H9 (cell line): ENCODE measurements at regions not wholly inside any gene's neighbourhood (a gene's known extent, or its start where the extent isn't known, plus 50 kb on each side); places are given as distances from the start of the nearest gene placed in this dataset.

ENCODE experiments used
- DNase-seq: peaks from one replicate; pipeline ENCODE4 v3.0.0-alpha.2; 2017
- H2AFZ ChIP-seq: one replicate; pipeline ENCODE4 v1.6.1; 2013; ENCODE audit warnings: mild to moderate bottlenecking, low read length, control low read depth, moderate library complexity
- H2AK5ac ChIP-seq: 2 replicates; pipeline ENCODE4 v1.6.1; 2013; ENCODE audit warnings: low read length, control low read depth, mixed read lengths; ENCODE audit not compliant: insufficient read length
- H2BK120ac ChIP-seq: one replicate; pipeline ENCODE4 v1.6.1; 2013; ENCODE audit warnings: low read depth, mild to moderate bottlenecking, low read length, control low read depth, inconsistent platforms; ENCODE audit not compliant: poor library complexity, severe bottlenecking
- H2BK12ac ChIP-seq: 2 replicates; pipeline ENCODE4 v1.6.1; 2013; ENCODE audit warnings: low read length, control low read depth, mixed read lengths, low read depth; ENCODE audit not compliant: insufficient read length
- H2BK15ac ChIP-seq: 2 replicates; pipeline ENCODE4 v1.6.1; 2013; ENCODE audit warnings: low read depth, low read length, control low read depth
- H2BK20ac ChIP-seq: one replicate; pipeline ENCODE4 v1.6.1; 2013; ENCODE audit warnings: low read depth, mild to moderate bottlenecking, low read length, control low read depth, inconsistent platforms; ENCODE audit not compliant: poor library complexity, severe bottlenecking
- H2BK5ac ChIP-seq: 2 replicates; pipeline ENCODE4 v1.6.1; 2013; ENCODE audit warnings: low read length, control low read depth, mixed read lengths; ENCODE audit not compliant: insufficient read length
- H3K14ac ChIP-seq: 2 replicates; pipeline ENCODE4 v1.6.1; 2013; ENCODE audit warnings: low read length, control low read depth; ENCODE audit not compliant: insufficient read depth
- H3K18ac ChIP-seq: 2 replicates; pipeline ENCODE4 v1.6.1; 2013; ENCODE audit warnings: low read depth, mild to moderate bottlenecking, mixed read lengths, low read length, control low read depth; ENCODE audit not compliant: insufficient read length
- H3K23ac ChIP-seq: 2 replicates; pipeline ENCODE4 v1.6.1; 2013; ENCODE audit warnings: low read length, control low read depth, mixed read lengths, low read depth; ENCODE audit not compliant: insufficient read length
- H3K23me2 ChIP-seq: 2 replicates; pipeline ENCODE4 v1.6.1; 2013; ENCODE audit warnings: low read depth, mild to moderate bottlenecking, mixed read lengths, low read length, control low read depth; ENCODE audit not compliant: insufficient read length, poor library complexity, severe bottlenecking
- H3K27ac ChIP-seq: 2 replicates; pipeline ENCODE4 v1.5.1; 2013; ENCODE audit warnings: low read length, control low read depth, mixed read lengths, low read depth; ENCODE audit not compliant: insufficient read length
- H3K27me3 ChIP-seq: 2 replicates; pipeline ENCODE4 v1.6.1; 2013; ENCODE audit warnings: low read length, control low read depth, inconsistent platforms; ENCODE audit not compliant: insufficient read depth
- H3K4ac ChIP-seq: 2 replicates; pipeline ENCODE4 v1.6.1; 2013; ENCODE audit warnings: low read depth, mild to moderate bottlenecking, control low read depth, inconsistent platforms, low read length, moderate library complexity
- H3K4me1 ChIP-seq: 2 replicates; pipeline ENCODE4 v1.6.1; 2013; ENCODE audit warnings: low read length, control low read depth, inconsistent platforms; ENCODE audit not compliant: insufficient read depth
- H3K4me2 ChIP-seq: 2 replicates; pipeline ENCODE4 v1.6.1; 2013; ENCODE audit warnings: low read length, control low read depth, mixed read lengths; ENCODE audit not compliant: insufficient read length, insufficient read depth
- H3K56ac ChIP-seq: 2 replicates; pipeline ENCODE4 v1.6.1; 2013; ENCODE audit warnings: low read depth, mild to moderate bottlenecking, mixed read lengths, low read length, control low read depth; ENCODE audit not compliant: insufficient read length
- H3K79me1 ChIP-seq: 2 replicates; pipeline ENCODE4 v1.6.1; 2013; ENCODE audit warnings: low read depth, mild to moderate bottlenecking, moderate library complexity, low read length, control low read depth, inconsistent platforms; ENCODE audit not compliant: insufficient read depth, poor library complexity, severe bottlenecking
- H3K79me2 ChIP-seq: 2 replicates; pipeline ENCODE4 v1.6.1; 2013; ENCODE audit warnings: low read length, control low read depth, inconsistent platforms; ENCODE audit not compliant: insufficient read depth
- H3K9ac ChIP-seq: 2 replicates; pipeline ENCODE4 v1.6.1; 2013; ENCODE audit warnings: low read length, control low read depth, mixed read lengths; ENCODE audit not compliant: insufficient read length; ENCODE audit errors: extremely low read depth
- H3K9me3 ChIP-seq: one replicate; pipeline ENCODE4 v1.6.1; 2013; ENCODE audit warnings: low read depth, low read length, inconsistent platforms; ENCODE audit not compliant: control insufficient read depth
- H3T11ph ChIP-seq: one replicate; pipeline ENCODE4 v1.6.1; 2013; ENCODE audit warnings: mild to moderate bottlenecking, low read length, control low read depth, inconsistent platforms
- H4K20me1 ChIP-seq: one replicate; pipeline ENCODE4 v1.6.1; 2013; ENCODE audit not compliant: control insufficient read depth, insufficient read length, insufficient read depth
- H4K5ac ChIP-seq: 2 replicates; pipeline ENCODE4 v1.6.1; 2013; ENCODE audit warnings: low read depth, mild to moderate bottlenecking, mixed read lengths, low read length, control low read depth; ENCODE audit not compliant: insufficient read length
- H4K8ac ChIP-seq: replicated peaks from 2 replicates; pipeline ENCODE4 v1.6.1; 2013; ENCODE audit warnings: low read length, control low read depth, mixed read lengths, low read depth; ENCODE audit not compliant: insufficient read length
- H4K91ac ChIP-seq: 2 replicates; pipeline ENCODE4 v1.6.1; 2013; ENCODE audit warnings: low read depth, mild to moderate bottlenecking, moderate library complexity, mixed read lengths, low read length, control low read depth; ENCODE audit not compliant: insufficient read length
- H3K27ac Mint-ChIP-seq, 3 experiments: 2 replicates in 2 of 3; 3 replicates in 1 of 3; pipeline ENCODE4 v1.8.0; 2020 to 2021; ENCODE audit warnings: mixed read lengths in 3 of 3, mild to moderate bottlenecking in 1 of 3, moderate library complexity in 1 of 3
- H3K27me3 Mint-ChIP-seq: 2 replicates; pipeline ENCODE4 v1.8.0; 2021; ENCODE audit warnings: low read depth, mild to moderate bottlenecking, moderate library complexity, mixed read lengths
- H3K36me3 Mint-ChIP-seq, 3 experiments: 2 replicates in 2 of 3; 3 replicates in 1 of 3; pipeline ENCODE4 v1.8.0; 2020 to 2021; ENCODE audit warnings: low read depth in 3 of 3, mixed read lengths in 3 of 3; ENCODE audit not compliant: insufficient read depth in 1 of 3
- H3K4me1 Mint-ChIP-seq, 2 experiments: 2 replicates each; pipeline ENCODE4 v1.8.0; 2020; ENCODE audit warnings: mixed read lengths in 2 of 2
- H3K4me3 Mint-ChIP-seq, 2 experiments: 2 replicates in 1 of 2; 3 replicates in 1 of 2; pipeline ENCODE4 v1.8.0; 2020 to 2021; ENCODE audit warnings: mild to moderate bottlenecking in 2 of 2, mixed read lengths in 2 of 2, moderate library complexity in 1 of 2
- H3K9me3 Mint-ChIP-seq, 2 experiments: 2 replicates in 1 of 2; 3 replicates in 1 of 2; pipeline ENCODE4 v1.8.0; 2020; ENCODE audit warnings: mild to moderate bottlenecking in 2 of 2, mixed read lengths in 2 of 2, moderate library complexity in 1 of 2
- WGBS: extraction: QIAGEN DNeasy Blood & Tissue Kit; methylation state at CpG from one replicate; pipeline ENCODE4 v1.1.7; 2013; ENCODE audit warnings: missing lambda C conversion rate, low lambda C conversion rate, mixed read lengths; ENCODE audit not compliant: insufficient read length; ENCODE audit errors: extremely low coverage; 5-methylcytosine and 5-hydroxymethylcytosine counted together
- TF ChIP-seq, protein P1 (sequence below): fragments of 200-600 bp; sonication (generic); conservative IDR thresholded peaks from 3 replicates; pipeline ENCODE4 v1.8.0; 2021; ENCODE audit warnings: antibody characterized with exemption, mild to moderate bottlenecking

DNA sequence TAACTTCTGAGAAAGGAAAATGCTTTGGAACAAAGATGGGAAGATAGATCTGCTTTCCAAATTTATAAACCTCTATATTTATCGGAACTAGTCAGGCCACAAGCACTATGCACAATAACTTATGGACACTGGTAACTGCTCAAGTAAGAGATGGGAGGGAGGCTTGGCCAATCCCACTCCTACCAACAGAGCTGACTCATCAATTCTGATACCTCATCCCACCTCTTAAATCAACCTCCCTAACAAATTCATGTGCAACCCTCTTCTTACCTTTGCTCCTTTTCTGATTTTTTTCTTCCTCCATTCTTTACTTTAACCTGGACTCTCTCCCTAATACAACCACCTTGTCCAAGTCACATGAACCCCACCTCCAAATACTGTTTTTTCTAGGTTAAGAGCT lies 289.9 kb upstream of the FAM241A start:
- H3K36me3 Mint-ChIP-seq = no peaks in the 10 kb centered on the region
- no peak overlapping the region for H3K27ac Mint-ChIP-seq
- Histone ChIP-seq H3K18ac (no peak overlapping the region), H2BK120ac (no peak overlapping the region), H3K9ac (no peak overlapping the region), H4K91ac (no peak overlapping the region), H3K23me2 (no peaks in the 10 kb centered on the region), H2AK5ac (no peak overlapping the region), H2BK5ac (no peak overlapping the region), H3K27me3 (no peaks in the 10 kb centered on the region), H3K79me2 (no peaks in the 10 kb centered on the region), H4K5ac (no peak overlapping the region), H2BK20ac (no peak overlapping the region), H3K56ac (no peak overlapping the region), H3K4me1 (no peaks in the 10 kb centered on the region), H3K4me2 (no peak overlapping the region), H4K8ac (no peak overlapping the region), H3K4ac (no peak overlapping the region), H3K79me1 (no peaks in the 10 kb centered on the region), H3T11ph (no peak overlapping the region), H4K20me1 (no peaks in the 10 kb centered on the region), H3K9me3 (no peaks in the 10 kb centered on the region), H2AFZ (no peak overlapping the region), H3K14ac (no peak overlapping the region), H3K23ac (no peak overlapping the region), H3K27ac (no peak overlapping the region), H2BK15ac (no peak overlapping the region), H2BK12ac (no peak overlapping the region)
- H3K9me3 Mint-ChIP-seq = no peaks in the 10 kb centered on the region
- no CpG with 5 or more reads among the region's 1 CpG for WGBS
- H3K4me1 Mint-ChIP-seq = no peaks in the 10 kb centered on the region
- TF ChIP-seq, protein P1, sequence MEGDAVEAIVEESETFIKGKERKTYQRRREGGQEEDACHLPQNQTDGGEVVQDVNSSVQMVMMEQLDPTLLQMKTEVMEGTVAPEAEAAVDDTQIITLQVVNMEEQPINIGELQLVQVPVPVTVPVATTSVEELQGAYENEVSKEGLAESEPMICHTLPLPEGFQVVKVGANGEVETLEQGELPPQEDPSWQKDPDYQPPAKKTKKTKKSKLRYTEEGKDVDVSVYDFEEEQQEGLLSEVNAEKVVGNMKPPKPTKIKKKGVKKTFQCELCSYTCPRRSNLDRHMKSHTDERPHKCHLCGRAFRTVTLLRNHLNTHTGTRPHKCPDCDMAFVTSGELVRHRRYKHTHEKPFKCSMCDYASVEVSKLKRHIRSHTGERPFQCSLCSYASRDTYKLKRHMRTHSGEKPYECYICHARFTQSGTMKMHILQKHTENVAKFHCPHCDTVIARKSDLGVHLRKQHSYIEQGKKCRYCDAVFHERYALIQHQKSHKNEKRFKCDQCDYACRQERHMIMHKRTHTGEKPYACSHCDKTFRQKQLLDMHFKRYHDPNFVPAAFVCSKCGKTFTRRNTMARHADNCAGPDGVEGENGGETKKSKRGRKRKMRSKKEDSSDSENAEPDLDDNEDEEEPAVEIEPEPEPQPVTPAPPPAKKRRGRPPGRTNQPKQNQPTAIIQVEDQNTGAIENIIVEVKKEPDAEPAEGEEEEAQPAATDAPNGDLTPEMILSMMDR = no peak
- H3K4me3 Mint-ChIP-seq = no peak overlapping the region
- DNase-seq = no peak
- no peaks in the 10 kb centered on the region for H3K27me3 Mint-ChIP-seq
